DMS153 treated with DMSO at 0.1 percent for 48 hours (cell line): ENCODE measurements at regions not wholly inside any gene's neighbourhood (a gene's known extent, or its start where the extent isn't known, plus 50 kb on each side); places are given as distances from the start of the nearest gene placed in this dataset.

Experiments
- DNase-seq: peaks from one replicate; lab custom pipeline; 2025; ENCODE audit not compliant: unreplicated experiment; lab: John Stamatoyannopoulos, UW

GRCh38 chr3:102177075-102177755 is 257.6 kb upstream of the ZPLD1 start:
- no peak for DNase-seq

DNA sequence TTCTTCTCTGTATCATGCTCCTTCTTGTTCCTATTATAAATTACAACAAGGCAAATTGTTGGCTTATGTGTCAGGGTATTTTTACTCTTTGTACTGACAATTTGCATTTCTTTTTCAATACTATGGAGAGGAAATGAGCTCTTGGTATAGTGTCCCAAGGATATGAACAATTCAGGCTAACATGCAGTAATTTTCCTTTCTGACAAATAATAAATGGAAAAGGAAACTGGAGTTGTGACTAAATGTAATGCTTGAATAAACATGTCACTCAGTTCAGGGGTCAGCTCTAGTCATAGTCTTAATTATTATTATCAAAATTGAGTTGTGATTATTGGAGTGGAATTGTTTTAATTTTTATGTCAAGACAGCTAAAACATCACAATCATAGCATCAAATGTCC is 256.0 kb upstream of the ZPLD1 start:
- no peak for DNase-seq

- DNase-seq = no peak
Measured at GRCh38 chr3:102179326-102180177, 255.3 kb upstream of the ZPLD1 start.

DNA sequence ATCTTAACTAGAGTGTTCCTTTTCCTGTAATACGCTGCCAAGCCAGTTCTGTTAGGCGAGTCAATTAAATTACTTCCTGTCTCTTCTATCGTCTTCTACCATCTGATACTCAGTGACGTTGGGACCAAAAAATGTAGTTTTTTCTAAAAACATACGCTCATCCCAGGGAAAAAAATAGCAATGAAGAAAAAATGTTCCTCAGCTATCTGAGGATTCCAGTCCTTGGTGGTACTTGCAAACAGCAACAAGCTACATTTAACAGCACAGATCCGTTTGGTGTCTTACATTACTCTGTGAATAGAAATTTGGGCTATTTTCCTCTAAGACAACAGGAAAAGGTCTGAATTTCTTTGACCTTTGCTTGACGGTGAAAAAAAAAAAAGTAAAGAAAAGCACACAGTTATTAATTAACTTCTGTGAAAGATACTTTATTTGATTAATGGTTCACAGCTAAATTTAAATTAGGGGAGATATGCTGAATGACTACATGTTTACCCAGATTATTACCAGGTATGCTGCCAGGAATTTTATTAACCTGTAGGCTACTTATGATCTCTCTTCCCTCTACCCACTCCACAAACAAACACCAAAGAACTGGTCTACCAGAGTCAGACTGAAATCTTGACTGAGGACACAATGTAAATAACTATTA is 254.4 kb upstream of the ZPLD1 start:
- DNase-seq = no peak

- no peak for DNase-seq
Measured at GRCh38 chr3:102181175-102181920, 253.5 kb upstream of the ZPLD1 start.

- no peak for DNase-seq
Measured at GRCh38 chr3:102182162-102182561, 252.7 kb upstream of the ZPLD1 start.

DNA sequence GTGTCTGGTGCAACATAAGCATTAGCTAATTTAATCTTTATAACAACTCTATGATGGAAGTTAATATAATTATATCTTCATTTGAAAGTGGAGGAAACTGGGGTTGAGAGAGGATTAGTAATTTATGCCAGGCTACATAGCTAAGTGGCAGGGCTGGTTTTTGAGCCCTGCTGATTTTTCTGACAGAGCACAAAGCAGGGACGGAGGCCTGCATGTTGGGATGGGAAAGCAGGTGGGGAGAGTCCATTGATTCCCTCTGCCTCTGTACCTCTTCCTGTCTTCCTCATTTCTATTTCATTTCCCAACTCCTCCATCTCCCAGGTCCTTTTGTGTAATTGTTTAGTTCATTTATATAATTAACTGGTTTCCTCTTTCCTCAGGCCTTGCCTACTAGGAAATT is 251.6 kb upstream of the ZPLD1 start:
- no peak for DNase-seq

GRCh38 chr3:102183623-102184022 is 251.2 kb upstream of the ZPLD1 start:
- DNase-seq = no peak

DNA sequence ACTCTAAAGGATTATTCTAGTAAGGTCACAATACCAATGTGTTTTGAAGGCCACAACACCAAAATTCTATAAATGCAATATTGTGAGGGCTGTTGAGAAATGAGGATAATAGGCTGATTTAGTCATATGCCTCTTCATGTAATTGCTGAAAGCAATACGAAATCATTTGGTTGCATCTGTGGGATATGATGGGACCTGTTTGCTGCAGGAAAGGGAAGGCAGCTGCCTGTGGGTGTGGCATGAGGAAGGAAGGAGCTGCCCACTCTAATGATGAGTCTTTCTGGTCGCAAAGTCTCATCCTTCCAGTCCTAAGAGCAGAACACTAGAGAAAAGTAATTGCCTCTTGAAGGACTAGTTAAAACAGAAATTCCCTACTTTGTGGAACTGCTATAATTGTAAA is 245.3 kb upstream of the ZPLD1 start:
- no peak for DNase-seq

GRCh38 chr3:102189956-102190723 is 244.7 kb upstream of the ZPLD1 start:
- no peak for DNase-seq

DNA sequence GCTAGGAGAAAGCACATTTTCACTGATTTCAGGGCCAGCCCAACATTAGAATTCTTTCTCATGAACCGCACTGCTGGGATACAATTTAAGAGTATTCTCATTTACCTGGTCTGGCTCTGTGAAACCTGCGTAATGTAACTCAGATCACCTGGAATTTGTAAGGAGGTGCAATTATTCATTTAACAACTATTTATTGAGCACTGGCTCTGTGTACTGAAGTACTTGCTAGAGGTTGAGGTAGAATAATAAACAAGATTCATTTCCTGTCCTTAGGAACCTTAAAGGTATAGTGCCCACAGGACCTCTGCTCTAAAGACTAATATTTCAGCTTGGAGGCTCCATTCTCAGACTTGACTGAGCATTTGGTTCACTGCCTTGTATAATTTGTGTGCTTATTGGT is 242.2 kb upstream of the ZPLD1 start:
- DNase-seq = no peak

- DNase-seq = no peak
Measured at GRCh38 chr3:102193255-102193654, 241.6 kb upstream of the ZPLD1 start.

DNA sequence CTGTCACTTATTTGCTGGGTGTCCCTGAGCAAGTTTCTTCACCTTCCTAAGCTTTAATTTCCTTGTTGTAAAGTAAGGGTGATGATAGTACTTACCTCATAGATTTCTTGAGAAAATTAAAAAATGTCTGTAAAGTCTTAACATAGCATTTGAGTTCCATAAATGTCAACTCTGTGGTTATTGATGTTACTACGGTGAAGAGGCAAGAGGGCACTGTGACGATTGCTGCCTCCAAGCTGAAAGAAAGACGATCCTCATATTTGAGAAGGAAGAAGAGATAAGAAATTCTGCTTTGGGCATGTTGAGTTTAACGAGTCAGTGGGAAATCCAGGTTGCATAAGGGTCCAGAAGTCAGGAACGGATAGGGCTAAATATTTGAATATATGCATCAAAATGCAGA is 240.8 kb upstream of the ZPLD1 start:
- no peak for DNase-seq

DNA sequence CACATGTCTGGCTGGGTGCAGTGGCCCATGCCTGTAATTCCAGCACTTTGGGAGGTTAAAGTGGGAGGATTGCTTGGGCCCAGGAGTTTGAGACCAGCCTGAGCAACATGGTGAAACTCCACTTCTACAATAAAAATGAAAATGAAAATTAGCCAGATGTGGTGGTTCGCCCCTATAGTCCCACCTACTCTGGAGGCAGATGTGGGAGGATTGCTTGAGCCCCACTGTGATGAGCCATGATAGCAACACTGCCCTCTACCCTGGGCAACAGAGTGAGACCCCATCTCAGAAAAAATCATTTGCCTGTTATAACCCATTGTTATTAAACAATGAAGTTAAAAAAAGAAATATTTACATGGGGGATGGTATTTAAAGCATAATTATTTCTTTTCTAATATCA is 240.1 kb upstream of the ZPLD1 start:
- no peak for DNase-seq

- DNase-seq = peak; percentile 59
Measured at GRCh38 chr3:102195198-102195948, 239.4 kb upstream of the ZPLD1 start.

GRCh38 chr3:102200126-102200525 is 234.7 kb upstream of the ZPLD1 start:
- DNase-seq = no peak

DNA sequence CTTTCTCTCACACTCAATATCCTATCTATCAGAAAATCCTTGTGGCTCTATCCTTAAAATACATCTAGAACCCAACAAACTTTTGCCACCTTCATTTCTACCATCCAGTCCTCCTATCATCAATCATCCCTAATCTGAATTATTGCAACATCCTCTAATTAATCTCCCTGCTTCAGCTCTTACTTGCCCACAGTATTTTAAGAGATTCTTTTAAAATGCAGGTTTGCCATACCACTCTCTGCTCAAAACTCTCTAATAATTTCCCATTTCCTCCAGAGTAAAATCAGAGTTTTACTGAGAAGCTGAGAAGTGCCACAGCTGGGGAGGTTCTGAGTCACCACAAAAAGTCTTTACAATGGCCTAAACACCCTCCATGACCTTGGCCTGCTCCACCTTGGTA is 234.3 kb upstream of the ZPLD1 start:
- DNase-seq = no peak

- DNase-seq = no peak
Measured at GRCh38 chr3:102205647-102206046, 229.2 kb upstream of the ZPLD1 start.

DNA sequence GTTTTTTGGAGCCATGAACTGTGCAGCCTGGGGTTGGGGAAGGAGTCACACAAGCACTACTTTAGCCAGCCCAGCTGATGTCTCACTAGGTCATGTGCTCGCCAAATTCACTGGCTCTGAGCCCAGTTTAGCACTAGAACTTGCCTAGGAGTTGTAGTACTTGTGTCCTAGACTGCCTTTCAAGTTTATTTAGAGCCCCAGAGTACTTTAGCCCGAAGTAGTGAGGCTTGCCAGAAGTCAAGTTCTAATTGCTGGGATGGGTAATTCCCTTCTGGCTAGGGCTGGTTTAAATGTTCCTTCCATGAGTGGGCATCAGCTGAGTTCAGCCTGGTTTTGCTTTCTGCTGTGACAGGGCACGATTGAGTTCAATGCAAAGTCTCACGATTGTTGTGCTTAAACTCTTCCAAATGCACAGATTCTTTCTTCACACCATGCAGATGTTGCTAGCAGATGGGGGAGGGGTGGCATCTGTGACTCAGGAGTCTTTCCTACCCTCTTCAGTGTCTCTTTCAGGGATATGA is 228.2 kb upstream of the ZPLD1 start:
- DNase-seq = no peak

- DNase-seq = no peak
Measured at GRCh38 chr3:102207151-102207571, 227.7 kb upstream of the ZPLD1 start.
